Glutamatergic neuron (in vitro differentiated cells): ENCODE measurements at regions not wholly inside any gene's neighbourhood (a gene's known extent, or its start where the extent isn't known, plus 50 kb on each side); places are given as distances from the start of the nearest gene placed in this dataset.

Experiments
- DNase-seq: peaks from one replicate; pipeline ENCODE4 v3.0.0; 2022
- H3K27ac Mint-ChIP-seq: one replicate; pipeline ENCODE4 v1.8.0; 2020; ENCODE audit warnings: mild to moderate bottlenecking, mixed read lengths, inconsistent platforms; ENCODE audit not compliant: unreplicated experiment
- H3K27me3 Mint-ChIP-seq: one replicate; pipeline ENCODE4 v1.8.0; 2020; ENCODE audit warnings: mild to moderate bottlenecking, moderate library complexity, mixed read lengths, inconsistent platforms; ENCODE audit not compliant: unreplicated experiment
- H3K36me3 Mint-ChIP-seq: one replicate; pipeline ENCODE4 v1.8.0; 2020; ENCODE audit warnings: mild to moderate bottlenecking, mixed read lengths, inconsistent platforms; ENCODE audit not compliant: unreplicated experiment
- H3K4me1 Mint-ChIP-seq: one replicate; pipeline ENCODE4 v1.8.0; 2020; ENCODE audit warnings: mild to moderate bottlenecking, low read depth, mixed read lengths, inconsistent platforms; ENCODE audit not compliant: unreplicated experiment
- H3K4me3 Mint-ChIP-seq: one replicate; pipeline ENCODE4 v1.8.0; 2020; ENCODE audit warnings: mild to moderate bottlenecking, mixed read lengths, inconsistent platforms; ENCODE audit not compliant: unreplicated experiment
- H3K9me3 Mint-ChIP-seq: one replicate; pipeline ENCODE4 v1.8.0; 2020; ENCODE audit warnings: mild to moderate bottlenecking, moderate library complexity, mixed read lengths, inconsistent platforms; ENCODE audit not compliant: unreplicated experiment
- CTCF ChIP-seq: fragments of 200-600 bp; sonication (generic); IDR thresholded peaks from one replicate; pipeline ENCODE4 v1.5.0; 2021; ENCODE audit not compliant: partially characterized antibody, unreplicated experiment

GRCh38 chr1:114318961-114319360 is 165.3 kb upstream of the SYT6 start:
- no peak for DNase-seq
- Mint-ChIP-seq H3K4me1 (no peaks in the 10 kb centered on the region), H3K36me3 (no peaks in the 10 kb centered on the region), H3K27ac (no peak overlapping the region), H3K27me3 (no peaks in the 10 kb centered on the region), H3K4me3 (no peak overlapping the region), H3K9me3 (peaks cover 1% of the 10 kb centered on the region)
- no peak for TF ChIP-seq CTCF

- TF ChIP-seq CTCF = no peak
- Mint-ChIP-seq H3K9me3 (no peaks in the 10 kb centered on the region), H3K4me3 (no peak overlapping the region), H3K27ac (no peak overlapping the region), H3K36me3 (no peaks in the 10 kb centered on the region), H3K27me3 (no peaks in the 10 kb centered on the region), H3K4me1 (no peaks in the 10 kb centered on the region)
- DNase-seq = no peak
Measured at GRCh38 chr1:114316204-114316603, 162.5 kb upstream of the SYT6 start.

GRCh38 chr1:114315631-114316030 is 162.0 kb upstream of the SYT6 start:
- no peak for TF ChIP-seq CTCF
- Mint-ChIP-seq H3K27ac (no peak overlapping the region), H3K36me3 (no peaks in the 10 kb centered on the region), H3K9me3 (no peaks in the 10 kb centered on the region), H3K4me1 (no peaks in the 10 kb centered on the region), H3K27me3 (no peaks in the 10 kb centered on the region), H3K4me3 (no peak overlapping the region)
- DNase-seq = no peak

GRCh38 chr1:114314576-114314975 is 160.9 kb upstream of the SYT6 start:
- H3K4me1 Mint-ChIP-seq = no peaks in the 10 kb centered on the region
- H3K9me3 Mint-ChIP-seq = no peaks in the 10 kb centered on the region
- no peak overlapping the region for H3K27ac Mint-ChIP-seq
- H3K36me3 Mint-ChIP-seq = no peaks in the 10 kb centered on the region
- DNase-seq = no peak
- H3K4me3 Mint-ChIP-seq = no peak overlapping the region
- H3K27me3 Mint-ChIP-seq = no peaks in the 10 kb centered on the region
- TF ChIP-seq CTCF = no peak

GRCh38 chr1:114314098-114314497 is 160.4 kb upstream of the SYT6 start:
- Mint-ChIP-seq H3K36me3 (no peaks in the 10 kb centered on the region), H3K4me3 (no peak overlapping the region), H3K4me1 (no peaks in the 10 kb centered on the region), H3K9me3 (peaks cover 2% of the 10 kb centered on the region), H3K27ac (no peak overlapping the region), H3K27me3 (no peaks in the 10 kb centered on the region)
- TF ChIP-seq CTCF = no peak
- no peak for DNase-seq
